HT1080 (cell line): ENCODE measurements at regions not wholly inside any gene's neighbourhood (a gene's known extent, or its start where the extent isn't known, plus 50 kb on each side); places are given as distances from the start of the nearest gene placed in this dataset. TPM values are rescaled to one million over a fixed set of nuclear protein-coding genes. Genes with fewer than 3 reads are reported as not detected.

ENCODE experiments used
- DNase-seq: peaks from one replicate; pipeline ENCODE4 v3.0.0-alpha.2; 2015; ENCODE audit warnings: low read depth
- small RNA-seq: library from RNA; depleted of rRNA; stranded (forward); fragments of <200 nt; gene quantifications from one replicate; pipeline ENCODE3, GENCODE V24; 2014

GRCh38 chr5:20469792-20470191, 481.8 kb upstream of the CDH18 start:
- DNase-seq, result peak; percentile 10

GRCh38 chr5:20469390-20469789, 481.4 kb upstream of the CDH18 start:
- no peak for DNase-seq

- no peak for DNase-seq
These were observed 478.5 kb upstream of the CDH18 start for GRCh38 chr5:20466512-20466911.

- no peak for DNase-seq
These were observed 475.2 kb upstream of the CDH18 start for GRCh38 chr5:20463206-20463605.

GRCh38 chr5:20446121-20446520, 458.1 kb upstream of the CDH18 start:
- no peak for DNase-seq

GRCh38 chr5:20445326-20445860, 457.4 kb upstream of the CDH18 start:
- DNase-seq, result no peak

GRCh38 chr5:20434786-20435185, 446.8 kb upstream of the CDH18 start:
- DNase-seq, result no peak

GRCh38 chr5:20420991-20421595, 433.1 kb upstream of the CDH18 start:
- DNase-seq, result no peak

Small RNAs in the stretch of these regions (small RNA-seq; reads per million reads assigned to genes)
- not detected for gene AC091946.2
- gene AC140172.1, result not detected
